Left ventricle myocardium superior (tissue), 1 donor: ENCODE measurements at regions not wholly inside any gene's neighbourhood (a gene's known extent, or its start where the extent isn't known, plus 50 kb on each side); places are given as distances from the start of the nearest gene placed in this dataset.

Experiments used
- ATAC-seq: fragments of 200-7000 bp; cut with Tn5 transposase; one replicate; pipeline ENCODE4 v1.9.1; 2020; ENCODE audit warnings: mild to moderate bottlenecking, moderate library complexity
- DNase-seq: peaks from one replicate; pipeline ENCODE4 v3.0.0-alpha.2; 2020
- intact Hi-C: fragments of 100-400 bp; cut with micrococcal nuclease; formaldehyde crosslinking; loops from one replicate; pipeline ENCODE4 v1.11.0; 2022
- donor health status: DM: no; HTN: yes; CAD: no; lungs with severe emphysema.

DNA sequence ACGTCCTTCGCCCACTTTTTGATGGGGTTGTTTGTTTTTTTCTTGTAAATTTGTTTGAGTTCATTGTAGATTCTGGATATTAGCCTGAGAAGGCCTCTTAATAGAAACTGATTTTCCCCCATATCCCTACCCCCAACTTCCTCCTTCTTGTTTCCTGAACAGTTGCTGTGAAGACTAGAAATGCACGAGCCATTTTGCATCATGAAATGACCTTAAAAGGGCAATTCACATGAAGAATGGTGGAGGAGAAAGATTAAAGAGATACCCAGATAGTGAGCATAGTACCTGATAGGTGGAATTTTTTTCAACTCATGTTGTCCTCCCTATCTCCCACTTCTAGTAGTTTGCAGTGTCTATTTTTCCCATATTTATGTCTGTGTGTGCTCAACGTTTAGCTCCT is 55.2 kb upstream of the KCNH8 start:
- intact Hi-C loops = no loop called here
- ATAC-seq = no peak

GRCh38 chr3:19077388-19077787 is 70.9 kb upstream of the KCNH8 start:
- ATAC-seq = no peak
- intact Hi-C loops = no loop called here

More for the DNA sequence above, 55.2 kb upstream of the KCNH8 start:
- DNase-seq = no peak

DNA sequence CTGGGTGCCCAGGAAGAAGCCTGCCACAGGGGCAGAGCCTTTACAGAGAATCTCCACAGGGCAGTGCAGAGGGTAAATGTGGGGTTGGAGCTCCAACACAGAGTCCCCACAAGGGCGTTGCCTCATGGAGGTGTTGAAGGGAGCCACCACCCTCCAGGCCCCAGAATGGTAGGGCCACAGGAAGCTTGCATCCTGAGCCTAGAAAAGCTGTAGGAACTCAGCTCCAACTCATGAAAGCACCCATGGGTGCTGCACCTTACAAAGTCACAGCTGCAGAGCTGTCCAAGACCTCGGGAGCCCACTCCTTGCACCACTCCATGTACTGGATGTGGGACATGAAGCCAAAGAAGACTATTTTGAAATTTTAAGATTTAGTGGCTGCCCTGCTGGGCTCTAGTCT is 73.3 kb upstream of the KCNH8 start:
- no peak for DNase-seq
- intact Hi-C loops = no loop called here
- ATAC-seq = no peak

More at GRCh38 chr3:19077388-19077787, 70.9 kb upstream of the KCNH8 start:
- no peak for DNase-seq

DNA sequence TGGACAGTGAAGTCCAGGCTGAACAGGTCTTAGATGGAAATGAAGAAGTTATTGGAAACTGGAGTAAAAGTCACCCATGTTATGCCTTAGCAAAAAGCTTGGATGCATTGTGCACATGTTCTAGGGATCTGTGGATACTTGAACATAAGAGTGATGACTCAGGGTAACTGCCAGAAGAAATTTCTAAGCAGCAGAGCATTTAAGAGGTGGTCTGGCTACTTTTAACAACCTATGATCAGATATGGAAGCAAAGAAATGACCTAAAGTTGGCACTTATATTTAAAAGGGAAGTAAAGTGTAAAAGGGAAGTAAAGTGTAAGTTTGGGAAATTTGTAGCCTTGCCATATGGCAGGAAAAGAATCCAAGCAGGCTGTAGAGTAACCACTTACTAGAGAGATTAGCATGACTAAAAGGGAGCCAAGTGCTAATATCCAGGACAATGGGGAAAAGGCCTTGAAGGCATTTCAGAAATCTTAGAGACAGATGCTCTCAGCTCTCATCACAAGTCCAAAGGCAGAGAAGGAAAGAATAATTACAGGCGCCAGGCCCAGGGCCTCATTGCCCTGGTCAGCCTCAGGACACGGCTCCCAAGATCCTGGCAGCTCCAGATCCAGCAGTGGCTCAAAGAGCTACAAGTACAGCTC is 73.9 kb upstream of the KCNH8 start:
- intact Hi-C loops = no loop called here
- ATAC-seq = no peak
- DNase-seq = no peak

GRCh38 chr3:19073341-19074105 is 74.8 kb upstream of the KCNH8 start:
- DNase-seq = no peak
- ATAC-seq = no peak
- intact Hi-C loops = no loop called here

DNA sequence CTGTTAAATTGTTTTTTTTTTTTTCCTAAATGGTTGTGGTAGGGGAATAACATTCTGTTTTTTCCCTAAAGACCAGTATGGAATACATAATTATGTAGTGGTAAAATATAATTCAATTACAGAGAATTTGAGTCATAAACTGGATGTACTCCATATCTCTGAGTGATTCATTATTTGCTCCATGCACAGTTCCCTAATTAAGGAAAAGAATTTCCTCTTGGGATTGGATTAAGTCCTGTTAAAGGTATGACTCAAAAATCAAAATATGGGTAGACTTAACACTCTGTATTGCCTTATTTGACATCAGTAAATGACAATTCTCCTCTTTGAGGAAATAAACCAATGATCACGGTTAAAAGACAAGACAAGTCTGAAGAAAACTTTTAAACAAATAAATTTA is 78.0 kb upstream of the KCNH8 start:
- ATAC-seq = no peak
- intact Hi-C loops = no loop called here
- DNase-seq = no peak

GRCh38 chr3:19065027-19065426 is 83.3 kb upstream of the KCNH8 start:
- intact Hi-C loops = no loop called here
- ATAC-seq (no peak), DNase-seq (no peak)

DNA sequence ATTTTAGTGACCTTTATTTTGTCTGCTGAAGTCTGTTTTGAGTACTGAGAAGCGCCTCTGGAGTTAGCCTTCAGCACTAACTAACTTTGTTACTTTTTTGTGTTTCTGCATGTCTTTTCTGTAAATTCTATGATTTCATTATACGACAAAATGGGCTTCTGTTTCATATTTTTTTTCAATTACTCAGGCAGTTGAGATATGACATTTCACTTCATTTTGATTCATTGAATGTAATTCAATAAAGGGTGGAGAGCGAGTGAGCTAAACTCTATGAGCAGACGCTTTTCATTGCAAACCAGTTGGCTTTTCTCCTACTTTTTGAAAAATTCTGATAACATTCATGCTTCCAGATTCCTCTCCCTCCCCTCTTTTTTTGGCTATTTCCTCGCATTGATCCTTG is 84.4 kb upstream of the KCNH8 start:
- intact Hi-C loops = no loop called here
- ATAC-seq = no peak
- no peak for DNase-seq

GRCh38 chr3:19060404-19060803 is 87.9 kb upstream of the KCNH8 start:
- no peak for DNase-seq
- no peak for ATAC-seq

GRCh38 chr3:19052874-19053273 is 95.4 kb upstream of the KCNH8 start:
- ATAC-seq = no peak

More at GRCh38 chr3:19060404-19060803, 87.9 kb upstream of the KCNH8 start:
- intact Hi-C loops = no loop called here

DNA sequence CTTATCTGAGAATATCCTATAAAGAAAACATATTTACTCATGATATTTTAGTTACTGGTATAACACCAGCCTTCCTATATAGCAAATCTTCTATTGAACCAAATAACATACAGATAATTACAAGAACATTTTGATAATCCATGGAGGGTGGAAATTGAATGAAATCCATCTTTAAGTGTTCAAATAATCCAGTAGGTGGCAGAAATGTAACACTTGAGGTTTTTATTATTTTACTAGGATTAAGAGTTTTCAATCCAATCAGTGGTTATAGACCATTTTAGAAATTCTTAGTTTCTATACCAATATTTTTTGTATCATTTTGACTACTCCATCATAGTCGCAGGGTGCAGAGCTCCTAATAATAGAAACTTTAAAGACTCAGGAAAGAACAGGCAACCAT is 101.9 kb upstream of the KCNH8 start:
- intact Hi-C loops = no loop called here
- no peak for ATAC-seq
- DNase-seq = no peak

More at GRCh38 chr3:19052874-19053273, 95.4 kb upstream of the KCNH8 start:
- no peak for DNase-seq
- intact Hi-C loops = no loop called here

DNA sequence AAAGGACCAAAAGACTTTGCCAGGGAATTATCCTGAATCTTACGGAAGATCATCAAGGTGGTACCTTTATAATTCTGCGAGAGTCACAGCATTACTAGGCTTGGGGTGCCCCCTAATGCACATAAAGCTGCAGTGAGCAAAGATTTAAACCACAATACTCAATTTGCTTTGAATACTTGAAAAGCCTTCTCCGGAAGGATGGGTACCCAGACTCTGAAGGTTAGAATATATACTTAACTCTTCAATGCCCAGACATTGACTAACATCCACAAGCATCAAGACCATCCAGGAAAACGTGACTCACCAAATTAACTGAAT is 117.8 kb upstream of the KCNH8 start:
- ATAC-seq (no peak), DNase-seq (no peak)
- intact Hi-C loops = no loop called here

- ATAC-seq (no peak), DNase-seq (no peak)
- intact Hi-C loops = no loop called here
Measured at GRCh38 chr3:19029837-19030521, 118.3 kb upstream of the KCNH8 start.

DNA sequence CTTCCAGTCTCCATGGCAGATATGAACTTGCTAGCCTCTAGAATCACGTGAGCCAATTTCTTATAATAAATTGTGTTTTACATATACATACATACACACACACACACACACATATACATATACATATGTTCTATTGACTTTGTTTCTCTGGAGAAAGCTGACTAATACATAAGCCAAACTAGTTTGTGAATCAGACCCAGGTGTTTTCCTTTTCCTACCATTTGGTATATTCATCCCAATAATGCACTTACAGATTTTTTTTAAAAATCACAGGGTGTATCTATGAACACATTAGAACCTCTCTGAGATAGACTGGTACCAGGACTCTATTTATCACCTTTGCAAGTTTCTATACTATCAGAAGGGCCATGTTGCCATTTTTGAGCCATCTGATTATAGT is 122.9 kb upstream of the KCNH8 start:
- no peak for ATAC-seq
- intact Hi-C loops = no loop called here
- no peak for DNase-seq

DNA sequence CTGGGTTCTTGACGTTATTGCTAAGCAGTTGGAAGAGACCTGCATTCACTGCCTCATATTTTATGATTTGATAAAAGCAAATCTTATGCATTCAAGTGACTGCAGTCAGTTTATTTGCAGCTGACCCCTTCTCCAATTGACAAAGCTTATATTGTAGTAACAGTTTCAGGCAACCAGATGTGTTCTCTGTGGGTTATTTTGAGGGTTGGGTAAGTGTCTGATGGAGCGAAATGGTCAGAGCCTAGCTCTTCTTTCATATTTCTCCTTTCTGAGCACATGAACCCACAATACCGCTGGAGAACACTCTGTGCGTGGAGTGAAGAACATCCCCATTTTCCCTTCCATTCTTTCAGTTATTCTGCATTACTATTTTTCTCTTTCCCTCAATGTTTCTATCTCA is 125.8 kb upstream of the KCNH8 start:
- no peak for ATAC-seq
- DNase-seq = no peak
- intact Hi-C loops = no loop called here

DNA sequence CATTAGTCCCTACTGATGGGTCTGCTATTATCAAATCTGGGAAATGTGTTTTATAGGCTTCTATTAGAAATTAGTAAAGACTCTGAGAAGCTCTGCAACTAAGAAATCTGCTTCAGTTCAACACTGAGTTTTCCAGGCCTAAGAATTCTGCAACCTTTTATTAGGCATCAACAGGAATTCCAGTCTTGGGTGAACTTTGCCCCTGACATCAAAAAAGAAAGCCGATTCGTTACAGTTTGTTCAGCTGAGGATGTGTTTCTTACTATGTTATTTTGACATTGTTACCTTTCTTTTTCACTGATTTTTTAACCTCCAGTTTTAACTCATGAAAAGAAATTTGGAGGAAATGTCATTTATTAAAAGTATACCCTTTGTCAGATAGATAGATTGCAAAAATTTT is 131.5 kb upstream of the KCNH8 start:
- ATAC-seq (no peak), DNase-seq (no peak)
- intact Hi-C loops = no loop called here

DNA sequence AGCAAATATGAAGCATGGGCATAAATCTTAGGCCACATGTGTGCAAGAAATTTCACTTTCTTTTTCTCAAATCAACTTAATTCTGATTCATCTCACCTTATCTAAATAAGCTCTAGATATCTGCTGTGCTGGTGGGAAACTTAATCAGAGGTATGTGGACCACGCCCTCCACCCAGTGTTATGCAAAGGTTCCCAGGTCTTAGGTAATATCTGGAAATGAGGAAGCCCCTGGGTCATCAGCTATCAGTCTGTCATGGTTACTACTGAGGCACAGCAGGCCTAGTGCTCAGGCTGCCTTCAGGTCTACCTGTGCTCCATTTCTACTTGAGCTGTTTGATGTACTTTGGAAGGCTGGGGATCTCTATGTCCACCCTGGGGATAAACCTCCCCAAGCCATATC is 134.4 kb upstream of the KCNH8 start:
- no peak for DNase-seq
- intact Hi-C loops = no loop called here
- ATAC-seq = no peak

DNA sequence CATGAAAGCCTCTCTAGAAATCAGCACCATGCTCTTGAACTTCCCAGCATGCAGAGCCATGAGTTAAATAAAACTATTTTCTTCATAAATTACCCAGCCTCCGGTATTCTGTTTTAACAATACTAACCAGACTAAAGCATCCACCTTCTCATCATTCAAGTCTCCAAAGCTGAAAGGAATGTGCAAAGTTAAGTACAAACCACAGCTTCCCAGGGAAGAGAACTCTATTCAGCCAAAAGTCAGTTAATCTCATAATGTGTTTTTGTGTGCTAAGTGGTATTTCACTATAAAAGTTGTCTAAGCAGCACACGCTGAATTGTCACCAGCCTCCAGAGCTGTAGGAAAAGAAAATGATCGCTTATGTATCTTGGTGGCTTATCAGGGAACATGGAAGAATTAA is 135.5 kb upstream of the KCNH8 start:
- ATAC-seq (no peak), DNase-seq (no peak)
- intact Hi-C loops = no loop called here

- intact Hi-C loops = no loop called here
- no peak for ATAC-seq
- no peak for DNase-seq
Measured at GRCh38 chr3:19002606-19003005, 145.7 kb upstream of the KCNH8 start.

GRCh38 chr3:18998069-18998468 is 150.2 kb upstream of the KCNH8 start:
- peak; percentile 96 for ATAC-seq
- no peak for DNase-seq
- intact Hi-C loops = no loop called here

DNA sequence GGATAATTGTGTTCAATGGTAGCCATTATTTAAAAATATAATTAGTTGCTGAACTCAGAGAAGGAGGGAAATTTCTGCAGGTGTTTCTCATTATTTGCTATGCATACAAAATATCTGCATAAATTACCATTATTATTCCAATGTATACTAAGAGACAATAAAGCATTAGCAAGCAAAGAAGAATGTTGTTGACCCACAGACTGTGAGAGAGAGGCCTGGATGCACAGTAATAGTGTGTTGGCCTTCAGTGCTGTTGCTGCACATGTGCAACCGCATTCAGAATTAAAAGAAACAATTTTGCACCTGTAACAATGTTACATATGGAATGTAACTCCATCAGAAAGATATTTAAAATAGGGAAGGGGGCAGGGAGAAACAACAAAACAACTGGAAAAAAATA is 155.6 kb upstream of the KCNH8 start:
- ATAC-seq = no peak
- intact Hi-C loops = no loop called here
- DNase-seq = no peak
